MM.1S (cell line): ENCODE measurements at regions not wholly inside any gene's neighbourhood (a gene's known extent, or its start where the extent isn't known, plus 50 kb on each side); places are given as distances from the start of the nearest gene placed in this dataset.

Experiments used
- DNase-seq: peaks from one replicate; pipeline ENCODE4 v3.0.0-alpha.2; 2015
- H2AFZ ChIP-seq: fragments of 300-600 bp; sonication (generic); 2 replicates; pipeline ENCODE4 v1.6.0; 2016; ENCODE audit warnings: antibody characterized with exemption, low read length
- H3F3A ChIP-seq: fragments of 300-600 bp; sonication (generic); 2 replicates; pipeline ENCODE4 v1.6.1; 2016; ENCODE audit warnings: mild to moderate bottlenecking, antibody characterized with exemption, low read length, moderate library complexity, mixed read lengths; ENCODE audit not compliant: insufficient read depth
- H3K27ac ChIP-seq: fragments of 300-600 bp; sonication (generic); 2 replicates; pipeline ENCODE4 v1.5.1; 2016; ENCODE audit warnings: mild to moderate bottlenecking, low read length
- H3K27me3 ChIP-seq: fragments of 300-600 bp; sonication (generic); replicated peaks from 2 replicates; pipeline ENCODE4 v1.6.0; 2016; ENCODE audit warnings: low read length; ENCODE audit not compliant: insufficient read depth
- H3K36me3 ChIP-seq: fragments of 300-600 bp; sonication (generic); replicated peaks from 2 replicates; pipeline ENCODE4 v1.6.1; 2016; ENCODE audit warnings: mild to moderate bottlenecking, low read length, mixed read lengths; ENCODE audit not compliant: insufficient read depth
- H3K4me1 ChIP-seq: fragments of 300-600 bp; sonication (generic); 2 replicates; pipeline ENCODE4 v1.6.1; 2016; ENCODE audit warnings: low read length, mixed read lengths
- H3K4me2 ChIP-seq: fragments of 300-600 bp; sonication (generic); 2 replicates; pipeline ENCODE4 v1.6.0; 2016; ENCODE audit warnings: low read depth, low read length
- H3K4me3 ChIP-seq: fragments of 300-600 bp; sonication (generic); 2 replicates; pipeline ENCODE4 v1.5.1; 2016; ENCODE audit warnings: low read length, mixed read lengths
- H3K79me2 ChIP-seq: fragments of 300-600 bp; sonication (generic); 2 replicates; pipeline ENCODE4 v1.6.1; 2016; ENCODE audit warnings: mixed run types, low read length, mixed read lengths
- H3K9ac ChIP-seq: fragments of 300-600 bp; sonication (generic); 2 replicates; pipeline ENCODE4 v1.6.1; 2016; ENCODE audit warnings: low read length, mixed read lengths
- H3K9me2 ChIP-seq: fragments of 300-600 bp; sonication (generic); replicated peaks from 2 replicates; pipeline ENCODE4 v1.6.1; 2016; ENCODE audit warnings: mild to moderate bottlenecking, low read length, mixed read lengths; ENCODE audit not compliant: insufficient read depth
- H3K9me3 ChIP-seq: fragments of 300-600 bp; sonication (generic); replicated peaks from 2 replicates; pipeline ENCODE4 v1.6.1; 2016; ENCODE audit warnings: mild to moderate bottlenecking, low read length, mixed read lengths; ENCODE audit not compliant: insufficient read depth
- H4K20me1 ChIP-seq: fragments of 300-600 bp; sonication (generic); 2 replicates; pipeline ENCODE4 v1.6.1; 2016; ENCODE audit warnings: mild to moderate bottlenecking, low read length, moderate library complexity, mixed read lengths; ENCODE audit not compliant: insufficient read depth
- EZH2 ChIP-seq: fragments of 300-600 bp; sonication (generic); optimal IDR thresholded peaks from 2 replicates; pipeline ENCODE3; 2017; ENCODE audit warnings: low read depth, mild to moderate bottlenecking, antibody characterized with exemption, low read length, mixed read lengths
- EZH2phosphoT487 ChIP-seq: fragments of 300-600 bp; sonication (generic); IDR thresholded peaks from 2 replicates; pipeline ENCODE4 v1.6.1; 2018; ENCODE audit warnings: antibody characterized with exemption, low read length
- TF ChIP-seq, protein P1 (sequence below): fragments of 300-600 bp; sonication (generic); IDR thresholded peaks from 2 replicates; pipeline ENCODE4 v1.5.1; 2016; ENCODE audit warnings: antibody characterized with exemption, low read length, mixed read lengths

GRCh38 chr5:171628633-171628974 lies 157.0 kb upstream of the SMIM23 start:
- H3K27me3 ChIP-seq: no peaks in the 10 kb centered on the region
- H3K27ac ChIP-seq: no peak overlapping the region
- TF ChIP-seq, protein P1, sequence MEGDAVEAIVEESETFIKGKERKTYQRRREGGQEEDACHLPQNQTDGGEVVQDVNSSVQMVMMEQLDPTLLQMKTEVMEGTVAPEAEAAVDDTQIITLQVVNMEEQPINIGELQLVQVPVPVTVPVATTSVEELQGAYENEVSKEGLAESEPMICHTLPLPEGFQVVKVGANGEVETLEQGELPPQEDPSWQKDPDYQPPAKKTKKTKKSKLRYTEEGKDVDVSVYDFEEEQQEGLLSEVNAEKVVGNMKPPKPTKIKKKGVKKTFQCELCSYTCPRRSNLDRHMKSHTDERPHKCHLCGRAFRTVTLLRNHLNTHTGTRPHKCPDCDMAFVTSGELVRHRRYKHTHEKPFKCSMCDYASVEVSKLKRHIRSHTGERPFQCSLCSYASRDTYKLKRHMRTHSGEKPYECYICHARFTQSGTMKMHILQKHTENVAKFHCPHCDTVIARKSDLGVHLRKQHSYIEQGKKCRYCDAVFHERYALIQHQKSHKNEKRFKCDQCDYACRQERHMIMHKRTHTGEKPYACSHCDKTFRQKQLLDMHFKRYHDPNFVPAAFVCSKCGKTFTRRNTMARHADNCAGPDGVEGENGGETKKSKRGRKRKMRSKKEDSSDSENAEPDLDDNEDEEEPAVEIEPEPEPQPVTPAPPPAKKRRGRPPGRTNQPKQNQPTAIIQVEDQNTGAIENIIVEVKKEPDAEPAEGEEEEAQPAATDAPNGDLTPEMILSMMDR: no peak
- TF ChIP-seq EZH2phosphoT487: no peak
- TF ChIP-seq EZH2: no peak
- H3K79me2 ChIP-seq: no peaks in the 10 kb centered on the region
- peaks cover 24% of the 10 kb centered on the region for H3F3A ChIP-seq
- no peak overlapping the region for H3K9ac ChIP-seq
- H3K9me3 ChIP-seq: no peaks in the 10 kb centered on the region
- H3K9me2 ChIP-seq: no peaks in the 10 kb centered on the region
- H4K20me1 ChIP-seq: no peaks in the 10 kb centered on the region
- no peak overlapping the region for H2AFZ ChIP-seq
- no peaks in the 10 kb centered on the region for H3K36me3 ChIP-seq
- no peak overlapping the region for H3K4me2 ChIP-seq
- peaks cover 21% of the 10 kb centered on the region for H3K4me1 ChIP-seq
- H3K4me3 ChIP-seq: no peak overlapping the region
- DNase-seq: no peak

DNA sequence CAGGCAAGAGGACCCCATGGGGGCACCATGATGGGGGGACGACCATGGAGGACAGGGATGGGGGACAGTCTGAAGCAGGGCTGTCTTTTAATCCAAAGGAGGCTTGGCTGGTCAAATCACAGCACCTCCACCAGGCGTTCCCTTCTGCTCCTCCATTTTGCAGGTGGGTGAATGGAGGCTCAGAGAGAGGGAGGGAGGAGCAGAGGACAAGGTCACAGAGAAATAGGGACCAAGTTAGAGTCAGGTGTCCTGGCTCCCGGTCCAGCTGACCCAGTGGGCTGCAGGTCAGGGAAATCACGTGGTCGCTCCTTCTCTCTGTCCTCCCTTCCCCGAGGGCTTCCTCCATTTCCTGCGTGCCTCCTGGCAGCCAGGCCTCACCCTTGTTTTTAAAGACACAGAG lies 156.4 kb upstream of the SMIM23 start:
- TF ChIP-seq, protein P1: no peak
- TF ChIP-seq EZH2 (no peak), EZH2phosphoT487 (no peak)
- H3K27ac ChIP-seq: no peak overlapping the region
- peak overlapping the region; percentile 51 for H2AFZ ChIP-seq
- H3K4me3 ChIP-seq: 0 out of 2 replicates have a peak overlapping the region, but pooled peaks have one; percentile 42
- H3K9me2 ChIP-seq: no peaks in the 10 kb centered on the region
- no peaks in the 10 kb centered on the region for H4K20me1 ChIP-seq
- no peaks in the 10 kb centered on the region for H3K27me3 ChIP-seq
- no peaks in the 10 kb centered on the region for H3K9me3 ChIP-seq
- H3K36me3 ChIP-seq: no peaks in the 10 kb centered on the region
- peaks cover 30% of the 10 kb centered on the region for H3F3A ChIP-seq
- no peak for DNase-seq
- no peaks in the 10 kb centered on the region for H3K79me2 ChIP-seq
- H3K4me2 ChIP-seq: no peak overlapping the region
- H3K4me1 ChIP-seq: peaks cover 27% of the 10 kb centered on the region
- H3K9ac ChIP-seq: no peak overlapping the region

- Histone ChIP-seq H3K4me2 (peak overlapping the region; percentile 88), H3K9ac (peak overlapping the region; percentile 24; the same call in 1 of the 2 replicates), H3F3A (peaks cover 30% of the 10 kb centered on the region), H3K27ac (peak overlapping the region; percentile 58; the same call in 1 of the 2 replicates), H3K27me3 (no peaks in the 10 kb centered on the region), H2AFZ (peak overlapping the region; percentile 61), H3K79me2 (no peaks in the 10 kb centered on the region), H3K9me3 (no peaks in the 10 kb centered on the region), H3K4me1 (peaks cover 33% of the 10 kb centered on the region), H3K9me2 (no peaks in the 10 kb centered on the region), H4K20me1 (no peaks in the 10 kb centered on the region), H3K36me3 (no peaks in the 10 kb centered on the region), H3K4me3 (peak overlapping the region; percentile 42)
- TF ChIP-seq EZH2phosphoT487 (no peak), EZH2 (no peak)
- TF ChIP-seq, protein P1: peak; percentile 44
- peak; percentile 53 for DNase-seq
Measured at GRCh38 chr5:171629628-171630349, 155.8 kb upstream of the SMIM23 start.
